ENCODE measurements at regions not wholly inside any gene's neighbourhood (a gene's known extent, or its start where the extent isn't known, plus 50 kb on each side); places are given as distances from the start of the nearest gene placed in this dataset.

- Histone ChIP-seq H3K9me3 (no peaks in the 10 kb centered on the region), H3K27me3 (no peaks in the 10 kb centered on the region), H3K4me3 (no peak overlapping the region), H3K4me1 (no peaks in the 10 kb centered on the region), H3K27ac (no peak overlapping the region), H3K36me3 (no peaks in the 10 kb centered on the region)
- no peak for TF ChIP-seq POLR2A (IDR thresholded peaks at IDR 0.05)
- TF ChIP-seq CTCF (IDR thresholded peaks at IDR 0.05): no peak
- intact Hi-C loops (cut with DNase I): no loop called here
- DNase-seq (no peak), ATAC-seq (no peak)
- WGBS, 4 donors: 56 to 62% (median 61%) methylated on average over 4 of the region's 4 CpGs
Measured at GRCh38 chr16:7278636-7279035, 54.0 kb upstream of the RBFOX1 start.

GRCh38 chr16:7272567-7273158 is 60.0 kb upstream of the RBFOX1 start:
- Histone ChIP-seq H3K36me3 (no peaks in the 10 kb centered on the region), H3K27me3 (no peaks in the 10 kb centered on the region), H3K27ac (no peak overlapping the region), H3K4me3 (no peak overlapping the region), H3K9me3 (no peaks in the 10 kb centered on the region), H3K4me1 (no peaks in the 10 kb centered on the region)
- intact Hi-C loops (cut with DNase I): no loop called here
- DNase-seq (no peak), ATAC-seq (no peak)
- 65 to 76% (median 70%) methylated on average over 4 of the region's 4 CpGs for WGBS, 4 donors
- TF ChIP-seq POLR2A (IDR thresholded peaks at IDR 0.05) (no peak), CTCF (IDR thresholded peaks at IDR 0.05) (no peak)

- no peaks in the 10 kb centered on the region for H3K9me3 ChIP-seq
- ATAC-seq (no peak), DNase-seq (no peak)
- no peak overlapping the region for H3K4me3 ChIP-seq
- intact Hi-C loops (cut with DNase I): no loop called here
- no peaks in the 10 kb centered on the region for H3K4me1 ChIP-seq
- no peak overlapping the region for H3K27ac ChIP-seq
- TF ChIP-seq POLR2A (IDR thresholded peaks at IDR 0.05) (no peak), CTCF (IDR thresholded peaks at IDR 0.05) (no peak)
- 83 to 92% (median 87%) methylated on average over 5 of the region's 5 CpGs for WGBS, 4 donors
- H3K36me3 ChIP-seq: no peaks in the 10 kb centered on the region
- H3K27me3 ChIP-seq: no peaks in the 10 kb centered on the region
Measured at GRCh38 chr16:7271486-7271885, 61.2 kb upstream of the RBFOX1 start.

- Histone ChIP-seq H3K27ac (no peak overlapping the region), H3K27me3 (no peaks in the 10 kb centered on the region), H3K9me3 (no peaks in the 10 kb centered on the region), H3K4me1 (no peaks in the 10 kb centered on the region), H3K4me3 (no peak overlapping the region), H3K36me3 (no peaks in the 10 kb centered on the region)
- DNase-seq: no peak
- intact Hi-C loops (cut with DNase I): no loop called here
- no peak for ATAC-seq
- WGBS, 4 donors: 76 to 85% (median 78%) methylated on average over 3 of the region's 3 CpGs
- TF ChIP-seq CTCF (IDR thresholded peaks at IDR 0.05) (no peak), POLR2A (IDR thresholded peaks at IDR 0.05) (no peak)
Measured at GRCh38 chr16:7270823-7271222, 61.8 kb upstream of the RBFOX1 start.

All from heart left ventricle (tissue), 16 donors.